Esophagus muscularis mucosa (tissue), 4 donors: ENCODE measurements at regions not wholly inside any gene's neighbourhood (a gene's known extent, or its start where the extent isn't known, plus 50 kb on each side); places are given as distances from the start of the nearest gene placed in this dataset.

Experiments
- DNase-seq: peaks from one replicate; pipeline ENCODE4 v3.0.0-alpha.2; 2017; ENCODE audit errors: extremely low spot score
- H3K27ac ChIP-seq, 4 donors: fragments of 200-600 bp; sonication (generic); replicated peaks in 1 of 4; 1 replicate in 3 of 4; 2 replicates in 1 of 4; pipeline ENCODE4 v1.5.1; 2016 to 2019; ENCODE audit warnings: mild to moderate bottlenecking in 1 of 4
- H3K27me3 ChIP-seq, 4 donors: fragments of 200-600 bp; sonication (generic); one replicate each; pipeline versions ENCODE4 v1.5.1 to v1.6.0; 2016 to 2019
- H3K36me3 ChIP-seq, 4 donors: fragments of 200-600 bp; sonication (generic); one replicate each; pipeline ENCODE4 v1.5.1; 2016 to 2019
- H3K4me1 ChIP-seq, 4 donors: fragments of 200-600 bp; sonication (generic); one replicate each; pipeline ENCODE4 v1.5.1; 2016 to 2019
- H3K4me3 ChIP-seq, 4 donors: fragments of 200-600 bp; sonication (generic); 1 replicate in 2 of 4; 2 replicates in 2 of 4; pipeline ENCODE4 v1.5.1; 2016 to 2019; ENCODE audit warnings: mild to moderate bottlenecking in 4 of 4, moderate library complexity in 1 of 4
- H3K9me3 ChIP-seq, 4 donors: fragments of 200-600 bp; sonication (generic); 1 replicate in 3 of 4; 2 replicates in 1 of 4; pipeline ENCODE4 v1.5.1; 2016 to 2019
- CTCF ChIP-seq, 3 experiments: fragments of 200-600 bp in 2 of 3; fragments of 450-650 bp in 1 of 3; sonication (generic) in 2 of 3; IDR thresholded peaks; one replicate each; pipeline ENCODE4 v1.5.1; 2017 to 2019; ENCODE audit warnings: antibody characterized with exemption in 3 of 3, mild to moderate bottlenecking in 2 of 3, moderate library complexity in 1 of 3
- EP300 ChIP-seq: sonication (generic); formaldehyde crosslinking; IDR thresholded peaks from one replicate; pipeline ENCODE4 v1.6.1; 2017; ENCODE audit warnings: antibody characterized with exemption
- POLR2A ChIP-seq: fragments of 450-650 bp; IDR thresholded peaks from one replicate; pipeline ENCODE4 v1.6.1; 2017; ENCODE audit warnings: antibody characterized with exemption, moderate library complexity, mild to moderate bottlenecking, low read depth
- POLR2AphosphoS5 ChIP-seq, 2 donors: sonication (generic); formaldehyde crosslinking; IDR thresholded peaks; one replicate each; pipeline ENCODE4 v1.6.1; 2017; ENCODE audit warnings: antibody characterized with exemption in 2 of 2
- WGBS: methylation state at CpG from one replicate; pipeline ENCODE4 v1.1.5; 2018; 5-methylcytosine and 5-hydroxymethylcytosine counted together
- intact Hi-C: fragments of 100-400 bp; cut with DNase I; formaldehyde crosslinking; loops from one replicate; pipeline ENCODE4 v1.15.1; 2023

GRCh38 chrX:39665830-39666518, 431.8 kb downstream of the BCOR start:
- H3K27me3 ChIP-seq = no peaks in the 10 kb centered on the region
- intact Hi-C loops = no loop called here
- H3K27ac ChIP-seq = no peak overlapping the region
- H3K36me3 ChIP-seq = no peaks in the 10 kb centered on the region
- 81% methylated on average over 3 of the region's 3 CpGs for WGBS
- DNase-seq = no peak
- no peaks in the 10 kb centered on the region for H3K4me1 ChIP-seq
- no peak for TF ChIP-seq POLR2A
- TF ChIP-seq POLR2AphosphoS5 (IDR thresholded peaks at IDR 0.05) = no peak
- no peak for TF ChIP-seq CTCF (IDR thresholded peaks at IDR 0.05)
- TF ChIP-seq EP300 = no peak
- no peaks in the 10 kb centered on the region for H3K9me3 ChIP-seq
- H3K4me3 ChIP-seq = no peak overlapping the region

- TF ChIP-seq EP300 (no peak), POLR2A (no peak), CTCF (IDR thresholded peaks at IDR 0.05) (no peak), POLR2AphosphoS5 (IDR thresholded peaks at IDR 0.05) (no peak)
- no peaks in the 10 kb centered on the region for H3K27me3 ChIP-seq
- no peaks in the 10 kb centered on the region for H3K36me3 ChIP-seq
- H3K4me1 ChIP-seq = no peaks in the 10 kb centered on the region
- DNase-seq = no peak
- WGBS = 82% methylated on average over 2 of the region's 2 CpGs
- H3K9me3 ChIP-seq = no peaks in the 10 kb centered on the region
- intact Hi-C loops = no loop called here
- no peak overlapping the region for H3K4me3 ChIP-seq
- H3K27ac ChIP-seq = no peak overlapping the region
Measured at GRCh38 chrX:39667191-39667590, 430.6 kb downstream of the BCOR start.

- no peak overlapping the region for H3K27ac ChIP-seq
- 78% methylated on average over 8 of the region's 9 CpGs for WGBS
- H3K4me3 ChIP-seq = no peak overlapping the region
- no peaks in the 10 kb centered on the region for H3K9me3 ChIP-seq
- no peaks in the 10 kb centered on the region for H3K27me3 ChIP-seq
- no peak for DNase-seq
- H3K36me3 ChIP-seq = no peaks in the 10 kb centered on the region
- H3K4me1 ChIP-seq = no peaks in the 10 kb centered on the region
- TF ChIP-seq POLR2A = no peak
- no peak for TF ChIP-seq CTCF (IDR thresholded peaks at IDR 0.05)
- no peak for TF ChIP-seq EP300
- no peak for TF ChIP-seq POLR2AphosphoS5 (IDR thresholded peaks at IDR 0.05)
- intact Hi-C loops = no loop called here
Measured at GRCh38 chrX:39667736-39668482, 429.8 kb downstream of the BCOR start.

- no peak for TF ChIP-seq POLR2A
- TF ChIP-seq EP300 = no peak
- no peak for TF ChIP-seq CTCF (IDR thresholded peaks at IDR 0.05)
- no peak for TF ChIP-seq POLR2AphosphoS5 (IDR thresholded peaks at IDR 0.05)
- Histone ChIP-seq H3K4me3 (no peak overlapping the region), H3K4me1 (no peaks in the 10 kb centered on the region), H3K27me3 (no peaks in the 10 kb centered on the region), H3K36me3 (no peaks in the 10 kb centered on the region), H3K9me3 (no peaks in the 10 kb centered on the region), H3K27ac (no peak overlapping the region)
- intact Hi-C loops = no loop called here
- no peak for DNase-seq
- WGBS = 91% methylated on average over 6 of the region's 7 CpGs
Measured at GRCh38 chrX:39669668-39670067, 428.1 kb downstream of the BCOR start.
